GM12873 (cell line): ENCODE measurements at regions not wholly inside any gene's neighbourhood (a gene's known extent, or its start where the extent isn't known, plus 50 kb on each side); places are given as distances from the start of the nearest gene placed in this dataset.

ENCODE experiments used
- TF ChIP-seq, protein P1 (sequence below): IDR thresholded peaks from 2 replicates; pipeline ENCODE4 v1.5.1; 2012; ENCODE audit warnings: low read depth, mild to moderate bottlenecking, moderate library complexity, low read length, control low read depth; ENCODE audit not compliant: insufficient read depth; ENCODE audit errors: missing control alignments

DNA sequence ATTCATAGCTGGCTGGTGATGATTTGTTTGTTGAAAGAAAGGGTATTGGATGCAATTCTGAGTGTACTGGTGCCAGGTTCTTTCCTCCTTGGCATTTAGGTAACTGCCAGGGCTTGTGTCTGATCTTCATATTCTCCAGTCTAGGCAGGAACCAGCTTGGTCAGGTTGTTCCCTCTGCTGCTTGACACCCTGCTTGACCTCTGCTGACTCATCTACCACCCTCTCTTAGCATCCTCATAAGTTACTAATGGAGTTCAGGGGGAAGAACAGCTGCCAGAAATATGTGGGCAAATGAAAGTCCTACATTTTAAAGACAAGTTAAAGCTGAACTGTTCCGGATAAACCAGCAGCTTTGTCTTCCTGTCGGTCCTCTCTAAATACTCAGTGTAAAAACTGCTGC lies 116.1 kb upstream of the TNC start:
- TF ChIP-seq, protein P1, sequence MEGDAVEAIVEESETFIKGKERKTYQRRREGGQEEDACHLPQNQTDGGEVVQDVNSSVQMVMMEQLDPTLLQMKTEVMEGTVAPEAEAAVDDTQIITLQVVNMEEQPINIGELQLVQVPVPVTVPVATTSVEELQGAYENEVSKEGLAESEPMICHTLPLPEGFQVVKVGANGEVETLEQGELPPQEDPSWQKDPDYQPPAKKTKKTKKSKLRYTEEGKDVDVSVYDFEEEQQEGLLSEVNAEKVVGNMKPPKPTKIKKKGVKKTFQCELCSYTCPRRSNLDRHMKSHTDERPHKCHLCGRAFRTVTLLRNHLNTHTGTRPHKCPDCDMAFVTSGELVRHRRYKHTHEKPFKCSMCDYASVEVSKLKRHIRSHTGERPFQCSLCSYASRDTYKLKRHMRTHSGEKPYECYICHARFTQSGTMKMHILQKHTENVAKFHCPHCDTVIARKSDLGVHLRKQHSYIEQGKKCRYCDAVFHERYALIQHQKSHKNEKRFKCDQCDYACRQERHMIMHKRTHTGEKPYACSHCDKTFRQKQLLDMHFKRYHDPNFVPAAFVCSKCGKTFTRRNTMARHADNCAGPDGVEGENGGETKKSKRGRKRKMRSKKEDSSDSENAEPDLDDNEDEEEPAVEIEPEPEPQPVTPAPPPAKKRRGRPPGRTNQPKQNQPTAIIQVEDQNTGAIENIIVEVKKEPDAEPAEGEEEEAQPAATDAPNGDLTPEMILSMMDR = no peak

DNA sequence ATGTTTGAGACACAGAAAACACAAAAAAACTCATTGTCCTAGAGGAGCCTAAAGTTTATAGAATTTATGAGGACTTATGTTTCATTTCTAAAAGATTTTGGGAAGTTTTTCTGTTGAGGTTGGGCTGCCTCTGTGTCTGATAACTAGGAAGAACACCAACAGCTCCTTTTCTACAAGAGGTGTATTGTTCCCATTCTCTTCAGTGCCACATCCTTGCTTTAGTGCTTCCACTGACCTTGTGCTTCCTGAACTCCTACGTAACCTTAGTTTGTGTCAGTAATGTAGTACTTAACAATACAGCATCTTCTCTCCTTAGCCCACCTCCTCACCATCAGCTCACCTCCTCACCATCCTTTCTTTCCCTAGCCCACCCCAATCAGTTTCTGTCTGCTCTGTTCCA lies 117.3 kb upstream of the TNC start:
- TF ChIP-seq, protein P1 = no peak

DNA sequence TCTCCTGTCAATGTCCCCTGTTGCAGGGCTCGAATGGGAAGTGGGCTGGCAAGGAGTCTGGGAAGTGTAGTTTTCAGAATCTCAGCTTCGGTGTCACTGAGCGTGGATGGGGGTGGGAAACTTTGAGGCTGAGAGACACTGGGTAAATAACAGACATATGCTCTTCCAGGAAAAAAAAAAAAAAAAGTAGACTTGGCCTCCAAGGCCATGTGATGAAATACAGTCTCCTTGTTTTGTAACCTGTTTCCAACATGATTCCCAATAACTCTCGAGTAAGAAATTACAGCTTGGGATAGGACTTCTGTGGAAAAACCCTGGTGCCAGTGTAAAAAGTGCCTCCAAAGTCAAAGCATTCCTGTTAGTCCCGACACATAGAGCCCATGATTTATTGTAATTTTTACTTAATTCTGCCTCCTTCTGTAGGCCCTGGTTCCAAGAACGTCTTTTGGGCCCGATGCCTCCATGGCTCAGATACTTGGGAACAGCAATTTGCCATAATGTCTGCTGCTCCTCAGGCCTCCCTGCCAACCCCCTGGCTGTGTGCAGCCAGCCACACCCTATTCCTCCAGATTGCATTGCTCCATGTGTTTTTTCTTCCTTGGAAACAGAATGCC lies 119.5 kb upstream of the TNC start:
- TF ChIP-seq, protein P1 = no peak

DNA sequence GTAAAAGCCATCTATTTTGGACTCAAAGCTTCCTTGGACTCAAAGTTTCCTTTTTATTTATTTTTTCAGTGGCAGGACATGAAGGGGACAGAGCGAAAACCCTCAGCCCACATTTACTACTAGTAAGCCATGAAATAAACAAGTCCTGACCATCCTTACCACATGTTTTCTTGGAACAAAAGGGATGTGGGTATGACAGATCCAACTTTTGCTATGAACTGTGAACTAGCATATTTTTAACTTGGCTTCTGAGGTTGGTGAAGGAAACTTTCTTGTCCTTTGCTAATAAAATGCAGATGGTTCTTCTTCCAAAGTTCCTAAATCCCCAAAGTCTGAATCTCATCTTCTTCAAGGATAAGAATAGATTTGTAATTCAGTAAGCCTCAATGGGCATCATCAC lies 122.7 kb upstream of the TNC start:
- TF ChIP-seq, protein P1 = no peak

DNA sequence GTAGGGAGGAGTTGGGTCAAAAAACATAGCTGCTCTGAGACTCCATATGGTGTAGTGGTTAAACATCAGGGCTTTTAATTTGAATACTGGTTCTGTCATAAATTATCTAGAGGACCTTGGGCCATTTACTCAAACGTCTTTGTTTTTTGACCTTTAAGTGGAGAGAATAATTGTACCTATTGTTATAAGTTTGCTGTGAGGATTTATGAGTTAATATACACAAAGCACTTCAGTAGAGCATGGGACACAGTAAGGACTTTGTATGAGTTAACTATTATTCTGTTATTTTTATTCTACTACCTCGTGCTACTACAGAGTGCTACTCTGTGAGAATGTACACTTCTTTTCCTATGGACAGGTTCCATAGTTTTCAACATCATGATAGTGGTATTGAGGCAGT lies 123.7 kb upstream of the TNC start:
- TF ChIP-seq, protein P1 = no peak

DNA sequence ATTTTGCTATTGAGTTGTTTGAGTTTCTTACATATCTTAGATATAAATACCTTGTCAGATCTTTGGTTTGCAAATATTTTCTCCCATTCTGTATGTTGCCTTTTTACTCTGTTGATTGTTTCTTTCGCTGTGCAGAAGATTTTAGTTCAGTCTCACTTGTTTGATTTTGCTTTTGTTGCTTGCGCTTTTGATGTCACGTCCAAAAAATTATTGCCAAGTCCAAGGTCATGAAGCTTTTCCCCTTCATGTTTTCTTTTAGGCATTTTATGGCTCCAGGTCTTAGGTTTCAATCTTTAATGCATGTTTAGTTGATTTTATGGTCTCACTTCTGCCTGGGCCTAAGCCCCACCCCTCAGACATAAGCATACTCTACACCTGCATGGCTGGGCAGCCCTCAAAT lies 131.5 kb upstream of the TNC start:
- TF ChIP-seq, protein P1 = no peak

DNA sequence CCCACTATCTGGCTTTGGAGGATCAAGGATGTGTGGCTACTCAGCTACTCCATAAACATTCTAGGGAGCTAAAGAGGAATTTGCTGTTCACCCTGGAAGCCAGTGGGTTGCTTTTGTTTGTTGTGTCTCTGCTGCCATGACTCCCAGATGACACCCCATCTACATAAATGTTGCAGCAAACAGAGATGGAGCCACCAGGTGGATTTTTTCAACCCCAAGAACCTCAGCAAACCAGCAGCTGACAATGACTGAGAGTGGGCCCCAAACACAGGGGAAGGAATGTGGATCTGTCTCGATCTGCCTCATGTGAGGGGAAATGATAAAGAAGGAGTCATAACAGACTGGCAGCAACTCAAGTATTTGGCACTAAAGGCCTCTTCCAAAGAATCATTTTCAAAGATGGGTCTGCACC lies 132.7 kb upstream of the TNC start:
- TF ChIP-seq, protein P1 = no peak
